ENCODE measurements at regions not wholly inside any gene's neighbourhood (a gene's known extent, or its start where the extent isn't known, plus 50 kb on each side); places are given as distances from the start of the nearest gene placed in this dataset.

GRCh38 chr5:6235726-6236125 is 142.6 kb downstream of the MED10 start:
- Mint-ChIP-seq H3K36me3 (no peaks in the 10 kb centered on the region), H3K4me3 (no peak overlapping the region), H3K27me3 (peaks cover 5% of the 10 kb centered on the region), H3K4me1 (ENCODE audit: low read depth) (no peaks in the 10 kb centered on the region), H3K27ac (no peak overlapping the region), H3K9me3 (ENCODE audit: low read depth) (no peaks in the 10 kb centered on the region)

GRCh38 chr5:6228257-6229250 is 149.8 kb downstream of the MED10 start:
- H3K4me1 Mint-ChIP-seq (ENCODE audit: low read depth) = no peaks in the 10 kb centered on the region
- H3K27me3 Mint-ChIP-seq = peaks cover 5% of the 10 kb centered on the region
- H3K9me3 Mint-ChIP-seq (ENCODE audit: low read depth) = no peaks in the 10 kb centered on the region
- H3K36me3 Mint-ChIP-seq = no peaks in the 10 kb centered on the region
- H3K27ac Mint-ChIP-seq = no peak overlapping the region
- H3K4me3 Mint-ChIP-seq = no peak overlapping the region

- H3K9me3 Mint-ChIP-seq (ENCODE audit: low read depth) = no peaks in the 10 kb centered on the region
- H3K27me3 Mint-ChIP-seq = peaks cover 3% of the 10 kb centered on the region
- no peaks in the 10 kb centered on the region for H3K4me1 Mint-ChIP-seq (ENCODE audit: low read depth)
- H3K4me3 Mint-ChIP-seq = no peak overlapping the region
- H3K27ac Mint-ChIP-seq = no peak overlapping the region
- no peaks in the 10 kb centered on the region for H3K36me3 Mint-ChIP-seq
Measured at GRCh38 chr5:6225121-6225607, 153.2 kb downstream of the MED10 start.

GRCh38 chr5:6224406-6224805 is 153.9 kb downstream of the MED10 start:
- no peak overlapping the region for H3K4me3 Mint-ChIP-seq
- no peaks in the 10 kb centered on the region for H3K4me1 Mint-ChIP-seq (ENCODE audit: low read depth)
- H3K36me3 Mint-ChIP-seq = no peaks in the 10 kb centered on the region
- peaks cover 3% of the 10 kb centered on the region for H3K27me3 Mint-ChIP-seq
- H3K27ac Mint-ChIP-seq = no peak overlapping the region
- H3K9me3 Mint-ChIP-seq (ENCODE audit: low read depth) = no peaks in the 10 kb centered on the region

GRCh38 chr5:6222899-6223298 is 155.4 kb downstream of the MED10 start:
- Mint-ChIP-seq H3K27ac (no peak overlapping the region), H3K36me3 (no peaks in the 10 kb centered on the region), H3K4me1 (ENCODE audit: low read depth) (no peaks in the 10 kb centered on the region), H3K9me3 (ENCODE audit: low read depth) (no peaks in the 10 kb centered on the region), H3K4me3 (no peak overlapping the region), H3K27me3 (peaks cover 5% of the 10 kb centered on the region)

- Mint-ChIP-seq H3K4me3 (no peak overlapping the region), H3K27ac (no peak overlapping the region), H3K27me3 (peaks cover 3% of the 10 kb centered on the region), H3K4me1 (ENCODE audit: low read depth) (no peaks in the 10 kb centered on the region), H3K9me3 (ENCODE audit: low read depth) (no peaks in the 10 kb centered on the region), H3K36me3 (no peaks in the 10 kb centered on the region)
Measured at GRCh38 chr5:6222121-6222520, 156.2 kb downstream of the MED10 start.

DNA sequence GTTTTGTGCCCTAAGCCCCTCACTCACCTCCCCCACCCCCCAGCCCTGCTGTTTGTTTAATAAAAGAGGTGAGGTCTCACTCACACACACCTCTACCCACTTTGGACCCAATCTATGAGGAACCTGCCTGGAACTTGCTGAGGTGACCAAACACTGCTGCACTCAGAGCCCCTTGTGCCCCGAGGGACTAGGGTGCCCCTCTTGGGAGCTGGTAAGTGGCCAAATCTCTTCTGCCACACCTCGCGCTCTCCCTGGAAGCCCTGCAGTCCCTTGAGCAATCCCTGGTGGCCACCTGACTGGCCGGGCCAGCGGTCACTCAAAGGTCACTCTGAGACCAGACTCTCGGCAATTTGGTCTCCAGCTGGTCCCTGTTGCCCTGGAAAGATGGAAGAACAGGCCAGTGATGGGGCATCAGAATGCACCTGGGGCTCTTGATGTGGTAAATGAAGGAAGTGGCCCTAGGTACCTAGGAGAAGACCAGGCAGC is 157.2 kb downstream of the MED10 start:
- H3K27ac Mint-ChIP-seq = no peak overlapping the region
- H3K27me3 Mint-ChIP-seq = peaks cover 2% of the 10 kb centered on the region
- no peaks in the 10 kb centered on the region for H3K4me1 Mint-ChIP-seq (ENCODE audit: low read depth)
- no peak overlapping the region for H3K4me3 Mint-ChIP-seq
- no peaks in the 10 kb centered on the region for H3K36me3 Mint-ChIP-seq
- H3K9me3 Mint-ChIP-seq (ENCODE audit: low read depth) = no peaks in the 10 kb centered on the region

DNA sequence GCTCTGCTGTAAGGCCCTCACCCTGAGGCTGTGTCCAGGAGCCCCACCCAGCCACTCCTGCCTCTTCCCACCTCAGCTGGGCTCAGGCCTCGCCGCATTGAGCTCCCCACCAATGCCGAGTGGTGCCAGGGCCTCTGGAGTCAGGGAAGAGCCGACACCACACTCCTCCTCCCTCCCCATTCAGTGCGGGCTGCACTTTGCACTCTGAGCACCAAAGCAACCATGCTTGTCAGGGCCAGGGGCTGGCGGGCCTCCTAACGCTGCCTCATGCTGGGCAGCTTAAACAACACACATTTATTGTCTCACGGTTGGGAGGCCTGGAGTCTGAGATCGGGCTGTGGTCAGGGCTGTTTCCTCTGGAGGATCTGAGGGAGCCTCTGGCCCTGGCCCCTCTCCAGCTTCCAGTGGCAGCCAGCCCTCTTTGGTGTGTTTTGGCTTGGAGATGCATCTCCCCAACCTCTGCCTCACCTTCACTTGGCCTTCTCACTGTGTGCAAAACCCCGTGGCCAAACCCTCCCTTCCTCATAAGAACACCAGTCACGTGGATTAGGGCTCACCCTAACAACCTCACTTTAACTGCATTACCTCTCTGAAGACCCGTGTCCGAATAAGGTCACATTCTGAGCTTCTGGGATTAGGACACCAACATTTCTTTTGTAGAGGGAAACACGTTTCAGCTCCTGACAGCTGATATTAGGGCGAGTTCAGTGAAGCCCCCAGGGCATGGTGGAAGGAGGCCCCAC is 157.8 kb downstream of the MED10 start:
- Mint-ChIP-seq H3K27ac (no peak overlapping the region), H3K4me3 (no peak overlapping the region), H3K4me1 (ENCODE audit: low read depth) (no peaks in the 10 kb centered on the region), H3K36me3 (no peaks in the 10 kb centered on the region), H3K9me3 (ENCODE audit: low read depth) (no peaks in the 10 kb centered on the region), H3K27me3 (peaks cover 4% of the 10 kb centered on the region)

DNA sequence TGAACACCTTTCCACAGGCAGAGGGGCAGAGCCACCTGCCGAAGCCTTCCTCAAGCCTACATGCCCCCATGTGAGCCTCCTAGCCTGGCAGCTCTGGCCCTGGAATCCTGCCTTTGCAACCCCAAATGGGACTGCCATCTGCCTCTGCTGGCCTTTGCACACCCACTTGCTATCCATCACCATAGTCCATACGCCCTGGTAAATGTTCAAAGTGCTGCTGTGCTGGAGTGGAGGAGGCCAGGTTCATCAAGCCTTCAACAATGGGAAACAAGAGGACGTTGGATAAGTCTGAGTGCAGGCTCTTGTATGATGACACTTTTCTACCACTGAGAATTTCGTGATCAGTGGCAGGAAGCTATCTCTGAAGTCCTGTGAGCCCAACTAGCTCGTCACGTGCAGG is 159.8 kb downstream of the MED10 start:
- Mint-ChIP-seq H3K27me3 (peaks cover 4% of the 10 kb centered on the region), H3K4me3 (no peak overlapping the region), H3K9me3 (ENCODE audit: low read depth) (no peaks in the 10 kb centered on the region), H3K36me3 (no peaks in the 10 kb centered on the region), H3K4me1 (ENCODE audit: low read depth) (no peaks in the 10 kb centered on the region), H3K27ac (no peak overlapping the region)

DNA sequence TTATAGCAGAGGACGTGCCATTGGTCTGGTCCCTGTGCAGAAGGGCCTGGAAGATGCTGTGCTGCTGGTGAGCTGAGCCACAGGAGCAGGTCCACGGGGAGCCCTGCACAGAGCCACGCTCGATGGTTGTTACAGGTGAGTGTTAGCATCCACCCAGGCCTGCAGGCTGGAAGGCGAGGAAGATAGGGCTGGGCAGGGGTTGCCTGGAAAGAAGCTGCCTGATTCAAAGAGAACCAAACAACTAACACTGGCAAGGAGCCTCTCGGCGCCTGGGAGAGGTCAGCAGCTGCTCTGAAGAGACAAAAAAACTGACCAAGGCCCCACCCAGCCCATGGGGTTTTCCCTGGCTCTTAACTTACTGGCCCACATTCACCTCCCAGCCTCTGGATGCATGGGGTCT is 160.2 kb downstream of the MED10 start:
- Mint-ChIP-seq H3K27me3 (peaks cover 4% of the 10 kb centered on the region), H3K4me3 (no peak overlapping the region), H3K9me3 (ENCODE audit: low read depth) (no peaks in the 10 kb centered on the region), H3K4me1 (ENCODE audit: low read depth) (no peaks in the 10 kb centered on the region), H3K36me3 (no peaks in the 10 kb centered on the region), H3K27ac (no peak overlapping the region)

- Mint-ChIP-seq H3K27me3 (peaks cover 5% of the 10 kb centered on the region), H3K9me3 (ENCODE audit: low read depth) (peaks cover 8% of the 10 kb centered on the region), H3K27ac (no peak overlapping the region), H3K4me3 (no peak overlapping the region), H3K36me3 (no peaks in the 10 kb centered on the region), H3K4me1 (ENCODE audit: low read depth) (no peaks in the 10 kb centered on the region)
Measured at GRCh38 chr5:6216471-6217075, 161.8 kb downstream of the MED10 start.

GRCh38 chr5:6215891-6216290 is 162.5 kb downstream of the MED10 start:
- Mint-ChIP-seq H3K4me3 (no peak overlapping the region), H3K27ac (no peak overlapping the region), H3K9me3 (ENCODE audit: low read depth) (peaks cover 8% of the 10 kb centered on the region), H3K27me3 (peaks cover 5% of the 10 kb centered on the region), H3K4me1 (ENCODE audit: low read depth) (no peaks in the 10 kb centered on the region), H3K36me3 (no peaks in the 10 kb centered on the region)

GRCh38 chr5:6212244-6212643 is 166.1 kb downstream of the MED10 start:
- Mint-ChIP-seq H3K27ac (no peak overlapping the region), H3K27me3 (peaks cover 6% of the 10 kb centered on the region), H3K4me3 (no peak overlapping the region), H3K36me3 (no peaks in the 10 kb centered on the region), H3K9me3 (ENCODE audit: low read depth) (peaks cover 8% of the 10 kb centered on the region), H3K4me1 (ENCODE audit: low read depth) (no peaks in the 10 kb centered on the region)

DNA sequence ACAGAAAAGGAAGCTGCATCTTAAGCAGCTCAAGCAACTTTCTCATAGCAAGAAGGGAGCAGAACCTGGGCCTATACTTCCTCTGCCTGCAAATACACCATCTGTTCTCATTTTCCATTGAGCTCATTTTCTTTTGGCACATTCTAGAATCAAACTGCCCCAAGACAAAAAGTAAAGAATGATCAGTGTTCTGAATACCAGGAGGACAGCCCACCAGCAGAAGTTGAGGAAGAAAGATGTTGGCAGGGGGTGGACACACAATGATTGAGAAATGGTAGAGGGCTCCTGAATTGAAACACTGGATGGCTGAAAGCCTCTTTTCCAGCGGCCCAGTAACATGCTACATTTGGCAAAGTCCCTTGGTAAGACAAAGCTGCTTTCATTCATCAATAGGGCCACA is 171.8 kb downstream of the MED10 start:
- no peaks in the 10 kb centered on the region for H3K9me3 Mint-ChIP-seq (ENCODE audit: low read depth)
- H3K27me3 Mint-ChIP-seq = peaks cover 5% of the 10 kb centered on the region
- H3K4me3 Mint-ChIP-seq = no peak overlapping the region
- no peaks in the 10 kb centered on the region for H3K4me1 Mint-ChIP-seq (ENCODE audit: low read depth)
- no peak overlapping the region for H3K27ac Mint-ChIP-seq
- H3K36me3 Mint-ChIP-seq = no peaks in the 10 kb centered on the region

GRCh38 chr5:6202968-6203365 is 175.4 kb downstream of the MED10 start:
- Mint-ChIP-seq H3K27ac (no peak overlapping the region), H3K9me3 (ENCODE audit: low read depth) (no peaks in the 10 kb centered on the region), H3K4me1 (ENCODE audit: low read depth) (no peaks in the 10 kb centered on the region), H3K27me3 (peaks cover 4% of the 10 kb centered on the region), H3K36me3 (no peaks in the 10 kb centered on the region), H3K4me3 (no peak overlapping the region)
